OCI-LY3 (cell line): ENCODE measurements at regions not wholly inside any gene's neighbourhood (a gene's known extent, or its start where the extent isn't known, plus 50 kb on each side); places are given as distances from the start of the nearest gene placed in this dataset.

Experiments
- CTCF ChIP-seq: fragments of 200-600, 300-600 bp; sonication (generic); IDR thresholded peaks from 2 replicates; pipeline ENCODE4 v1.5.1; 2014; ENCODE audit warnings: antibody characterized with exemption, low read length, low read depth
- EZH2phosphoT487 ChIP-seq: fragments of 200-600 bp; shearing (Covaris generic); IDR thresholded peaks from 2 replicates; pipeline ENCODE4 v1.6.1; 2018; ENCODE audit warnings: antibody characterized with exemption, mixed run types, low read depth

GRCh38 chr5:85077581-85077980 lies 692.9 kb upstream of the EDIL3 start:
- TF ChIP-seq CTCF (peak; percentile 16; the same call in 1 of the 2 replicates), EZH2phosphoT487 (no peak)
